HEK293T (cell line): ENCODE measurements at regions not wholly inside any gene's neighbourhood (a gene's known extent, or its start where the extent isn't known, plus 50 kb on each side); places are given as distances from the start of the nearest gene placed in this dataset.
"Not testable (repeated sequence)": the region's sequence is repeated elsewhere in the genome, so short reads cannot be mapped to it uniquely, and the experiment has no call there.

Experiments
- CTCF ChIA-PET: fragments of 350-600 bp; formaldehyde crosslinking; extraction: SDS; loops from one replicate; lab custom pipeline; 2021; ENCODE audit warnings: antibody characterized with exemption, inconsistent platforms; lab: Yijun Ruan, JAX
- POLR2A ChIA-PET: fragments of 350-600 bp; formaldehyde crosslinking; extraction: SDS; loops from one replicate; lab custom pipeline; 2020; ENCODE audit warnings: antibody characterized with exemption, inconsistent platforms; lab: Yijun Ruan, JAX
- DNase-seq: peaks from one replicate; pipeline ENCODE4 v3.0.0; 2012; ENCODE audit warnings: mixed read lengths; ENCODE audit errors: extremely low spot score
- ARNT ChIP-seq: fragments of 450-650 bp; IDR thresholded peaks from 2 replicates; pipeline ENCODE4 v1.6.1; 2017; ENCODE audit warnings: mild to moderate bottlenecking
- BHLHE40 ChIP-seq: fragments of 450-650 bp; IDR thresholded peaks from 2 replicates; pipeline ENCODE4 v1.6.1; 2016; ENCODE audit warnings: mild to moderate bottlenecking, moderate library complexity, borderline replicate concordance
- CTBP1 ChIP-seq: fragments of 450-650 bp; IDR thresholded peaks from 2 replicates; pipeline ENCODE4 v1.6.1; 2016; ENCODE audit warnings: borderline replicate concordance
- ELF4 ChIP-seq: fragments of 450-650 bp; IDR thresholded peaks from 2 replicates; pipeline ENCODE4 v1.6.1; 2017; ENCODE audit warnings: antibody characterized with exemption
- FOXA1 ChIP-seq: fragments of 450-650 bp; IDR thresholded peaks from 2 replicates; pipeline ENCODE4 v1.6.1; 2016; ENCODE audit warnings: mild to moderate bottlenecking
- FOXK2 ChIP-seq: fragments of 450-650 bp; IDR thresholded peaks from 2 replicates; pipeline ENCODE4 v1.6.1; 2016; ENCODE audit warnings: mild to moderate bottlenecking
- FOXM1 ChIP-seq: fragments of 450-650 bp; IDR thresholded peaks from 2 replicates; pipeline ENCODE4 v1.6.1; 2017; ENCODE audit warnings: mild to moderate bottlenecking, borderline replicate concordance
- HDGF ChIP-seq: fragments of 450-650 bp; IDR thresholded peaks from 2 replicates; pipeline ENCODE4 v1.6.1; 2017; ENCODE audit warnings: antibody characterized with exemption, borderline replicate concordance
- L3MBTL2 ChIP-seq: fragments of 450-650 bp; conservative IDR thresholded peaks from 2 replicates; pipeline ENCODE4 v1.6.1; 2016; ENCODE audit warnings: mild to moderate bottlenecking
- LEF1 ChIP-seq: fragments of 450-650 bp; IDR thresholded peaks from 2 replicates; pipeline ENCODE4 v1.6.1; 2017; ENCODE audit warnings: mild to moderate bottlenecking, borderline replicate concordance
- NFRKB ChIP-seq: fragments of 450-650 bp; IDR thresholded peaks from 2 replicates; pipeline ENCODE4 v1.6.1; 2016; ENCODE audit warnings: mild to moderate bottlenecking, moderate library complexity
- PKNOX1 ChIP-seq: fragments of 450-650 bp; IDR thresholded peaks from 2 replicates; pipeline ENCODE4 v1.6.1; 2016
- SP1 ChIP-seq: fragments of 450-650 bp; IDR thresholded peaks from 2 replicates; pipeline ENCODE4 v1.6.1; 2017
- SUZ12 ChIP-seq: fragments of 450-650 bp; IDR thresholded peaks from 2 replicates; pipeline ENCODE4 v1.6.1; 2016; ENCODE audit warnings: mild to moderate bottlenecking
- TARDBP ChIP-seq: fragments of 450-650 bp; IDR thresholded peaks from 2 replicates; pipeline ENCODE4 v1.6.1; 2016
- ZNF384 ChIP-seq: fragments of 450-650 bp; IDR thresholded peaks from 2 replicates; pipeline ENCODE4 v1.6.1; 2016

- CTCF ChIA-PET = no interaction called here
- DNase-seq = no peak
- TF ChIP-seq CTBP1 (no peak), ZNF384 (no peak), FOXM1 (no peak), HDGF (no peak), BHLHE40 (no peak), SP1 (no peak), PKNOX1 (no peak), FOXA1 (no peak), ELF4 (no peak)
- POLR2A ChIA-PET = no interaction called here
Observed at GRCh38 chr11:41816396-41816795, 356.9 kb upstream of the LRRC4C start.

GRCh38 chr11:41824287-41824686, 364.8 kb upstream of the LRRC4C start:
- CTCF ChIA-PET, POLR2A ChIA-PET, DNase-seq: not testable (repeated sequence)

- ChIA-PET CTCF (no interaction called here), POLR2A (no interaction called here)
- DNase-seq = no peak
- TF ChIP-seq FOXA1 (no peak), L3MBTL2 (no peak), LEF1 (no peak), FOXM1 (no peak), BHLHE40 (no peak), PKNOX1 (no peak), FOXK2 (no peak), ZNF384 (no peak), NFRKB (no peak), SP1 (no peak), ELF4 (no peak), SUZ12 (no peak)
Observed at GRCh38 chr11:41826085-41826484, 366.6 kb upstream of the LRRC4C start.

GRCh38 chr11:41836431-41836830, 377.0 kb upstream of the LRRC4C start:
- no peak for DNase-seq
- POLR2A ChIA-PET = no interaction called here
- CTCF ChIA-PET = no interaction called here
- TF ChIP-seq CTBP1 (no peak), ZNF384 (no peak), L3MBTL2 (no peak), NFRKB (no peak), HDGF (no peak), FOXA1 (no peak), FOXM1 (no peak), SP1 (no peak), TARDBP (no peak), PKNOX1 (no peak), ELF4 (no peak), LEF1 (no peak)

GRCh38 chr11:41842673-41843072, 383.2 kb upstream of the LRRC4C start:
- no peak for DNase-seq
- CTCF ChIA-PET = no interaction called here
- TF ChIP-seq HDGF (no peak), CTBP1 (no peak), FOXK2 (no peak), SP1 (no peak), FOXA1 (no peak), BHLHE40 (no peak), PKNOX1 (no peak), TARDBP (no peak), ZNF384 (no peak), LEF1 (no peak), NFRKB (no peak), SUZ12 (no peak), ARNT (no peak), ELF4 (no peak), FOXM1 (no peak), L3MBTL2 (no peak)
- POLR2A ChIA-PET = no interaction called here

GRCh38 chr11:41845066-41845465, 385.6 kb upstream of the LRRC4C start:
- no peak for TF ChIP-seq HDGF
- TF ChIP-seq FOXK2 = no peak
- no peak for TF ChIP-seq ELF4
- no peak for TF ChIP-seq PKNOX1
- no peak for TF ChIP-seq BHLHE40
- TF ChIP-seq NFRKB = no peak
- TF ChIP-seq SP1 = no peak
- TF ChIP-seq CTBP1 = no peak
- TF ChIP-seq L3MBTL2 = no peak
- TF ChIP-seq SUZ12 = no peak
- TF ChIP-seq ARNT = no peak
- TF ChIP-seq ZNF384 = no peak
- no peak for TF ChIP-seq LEF1
- TF ChIP-seq FOXA1 = no peak
- TF ChIP-seq FOXM1 = no peak
- TF ChIP-seq TARDBP = no peak
- CTCF ChIA-PET = no interaction called here
- POLR2A ChIA-PET = no interaction called here
- DNase-seq = no peak
